GM18499 (cell line): ENCODE measurements at regions not wholly inside any gene's neighbourhood (a gene's known extent, or its start where the extent isn't known, plus 50 kb on each side); places are given as distances from the start of the nearest gene placed in this dataset.
"Not testable (repeated sequence)": the region's sequence is repeated elsewhere in the genome, so short reads cannot be mapped to it uniquely, and the experiment has no call there.

Experiments
- ATAC-seq: cut with Tn5 transposase; IDR thresholded peaks from one replicate; pipeline ENCODE4 v1.9.1; 2021; ENCODE audit warnings: moderate number of reproducible peaks; ENCODE audit not compliant: insufficient read depth, unreplicated experiment

DNA sequence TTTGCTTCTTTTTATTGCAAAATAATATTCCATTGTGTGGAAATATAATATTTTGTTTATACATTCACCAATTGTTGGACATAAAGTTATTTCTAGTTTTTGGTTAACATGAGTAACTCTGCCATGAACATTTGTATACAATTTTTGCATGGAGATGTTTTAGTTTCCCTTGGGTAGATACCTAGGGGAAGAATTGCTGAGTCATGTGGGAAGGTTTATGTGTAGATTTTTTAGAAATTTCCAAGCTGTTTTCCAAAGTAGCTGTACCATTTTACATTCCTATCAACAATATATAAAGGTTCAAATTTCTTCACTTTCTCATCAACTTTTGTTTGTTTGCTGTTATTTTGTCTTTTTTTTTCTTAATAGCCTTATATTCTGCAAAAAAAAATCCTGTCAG, 664.7 kb upstream of the FBXO33 start:
- ATAC-seq = no peak

DNA sequence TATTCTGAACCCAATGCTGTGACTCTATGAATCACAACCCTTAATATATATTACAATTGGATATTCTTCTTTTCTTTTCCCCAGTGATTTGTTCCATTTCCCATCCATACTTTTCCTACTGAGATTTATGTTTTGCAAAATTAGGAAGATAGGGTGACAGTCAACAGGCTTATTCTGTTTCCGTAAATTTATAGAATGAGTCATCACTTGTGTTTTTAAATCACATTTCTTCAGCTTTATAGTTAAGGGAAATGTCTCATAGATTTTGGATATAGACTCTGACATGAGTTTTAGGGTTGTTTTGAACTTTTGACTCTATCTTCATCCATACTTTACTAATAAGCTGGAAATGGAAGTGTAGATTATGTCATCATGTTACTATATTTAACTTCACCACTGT, 661.6 kb upstream of the FBXO33 start:
- ATAC-seq = no peak

DNA sequence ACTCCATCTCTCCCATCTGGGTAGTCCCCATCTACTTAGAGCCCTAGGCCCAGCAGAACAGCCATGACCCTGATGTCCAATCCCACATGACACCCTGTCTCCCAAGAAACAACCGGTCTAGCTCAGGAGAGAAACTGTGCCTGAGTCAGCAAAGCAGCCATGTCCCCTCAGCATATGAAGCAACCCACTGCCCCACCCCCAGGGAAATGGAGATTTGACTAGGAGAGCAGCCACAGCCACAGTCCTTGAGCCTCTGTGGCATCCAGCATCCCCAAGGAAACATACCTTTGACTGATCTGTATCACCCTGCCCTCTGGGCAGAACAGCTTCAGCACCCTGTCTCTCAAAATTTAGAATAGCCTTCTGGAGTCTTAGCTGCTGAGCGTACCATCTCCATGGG, 641.9 kb upstream of the FBXO33 start:
- no peak for ATAC-seq

DNA sequence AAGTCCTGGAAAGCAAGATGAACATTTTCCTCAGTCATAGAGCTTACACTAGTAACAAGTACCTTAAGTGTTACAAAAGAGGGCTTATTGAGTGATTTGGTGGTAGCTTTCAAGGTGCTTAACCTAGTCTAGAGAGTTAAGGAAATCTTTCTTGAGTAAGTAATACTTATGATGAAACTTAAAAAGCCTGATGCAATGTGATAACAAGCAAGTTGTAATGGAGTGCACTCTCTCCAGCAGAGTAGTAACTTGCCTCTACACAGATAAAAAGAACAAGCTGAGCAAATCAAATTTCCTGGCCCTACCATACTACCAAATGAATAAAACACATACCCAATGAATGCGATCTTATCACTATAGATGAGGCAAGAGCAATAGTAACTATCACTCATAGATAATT, 639.9 kb upstream of the FBXO33 start:
- no peak for ATAC-seq

DNA sequence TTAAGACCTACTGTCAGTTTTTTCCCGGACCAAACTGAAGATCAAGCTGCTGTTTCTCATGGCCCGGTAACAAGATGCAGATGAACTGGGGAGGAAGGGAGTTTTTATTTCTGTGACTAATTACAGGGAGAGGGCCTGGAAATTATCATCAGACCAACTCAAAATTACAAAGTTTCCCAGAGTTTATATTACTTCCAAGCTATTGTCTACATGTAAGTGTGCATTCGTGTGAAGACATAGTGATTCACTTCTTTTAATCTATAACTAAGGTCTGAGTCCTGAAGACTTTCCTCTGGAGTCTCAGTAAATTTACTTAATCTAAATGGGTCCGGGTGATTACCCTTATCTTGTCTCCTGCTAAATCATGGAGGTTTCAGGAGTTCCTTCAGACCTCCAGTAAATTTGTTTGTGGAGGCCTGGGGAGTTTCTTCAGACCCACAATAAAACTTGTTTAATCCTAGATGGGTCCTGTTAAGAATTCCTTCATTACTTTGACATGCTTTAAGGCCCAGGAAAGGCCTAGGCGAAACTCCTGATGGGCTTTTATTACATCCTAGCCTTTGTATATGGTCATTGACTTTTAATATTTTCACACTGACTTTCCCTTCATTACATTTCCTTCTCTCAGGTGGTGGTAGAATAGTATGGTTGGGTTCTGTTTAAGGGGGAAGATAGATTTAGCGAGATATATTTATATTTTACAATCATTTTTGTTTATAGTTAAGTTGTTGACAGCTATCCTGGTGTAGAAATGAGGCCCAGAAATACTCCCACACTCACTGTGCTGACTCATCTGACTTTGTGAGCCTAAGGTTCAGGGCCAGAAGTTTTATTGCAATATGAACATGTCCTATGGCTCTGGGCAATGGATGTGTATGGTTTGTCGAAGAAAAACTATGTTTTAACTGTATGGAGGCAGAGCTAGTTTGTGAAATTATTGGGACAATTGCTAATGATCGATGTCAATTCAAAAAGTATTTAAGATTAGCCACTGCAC, 627.0 kb upstream of the FBXO33 start:
- no peak for ATAC-seq

DNA sequence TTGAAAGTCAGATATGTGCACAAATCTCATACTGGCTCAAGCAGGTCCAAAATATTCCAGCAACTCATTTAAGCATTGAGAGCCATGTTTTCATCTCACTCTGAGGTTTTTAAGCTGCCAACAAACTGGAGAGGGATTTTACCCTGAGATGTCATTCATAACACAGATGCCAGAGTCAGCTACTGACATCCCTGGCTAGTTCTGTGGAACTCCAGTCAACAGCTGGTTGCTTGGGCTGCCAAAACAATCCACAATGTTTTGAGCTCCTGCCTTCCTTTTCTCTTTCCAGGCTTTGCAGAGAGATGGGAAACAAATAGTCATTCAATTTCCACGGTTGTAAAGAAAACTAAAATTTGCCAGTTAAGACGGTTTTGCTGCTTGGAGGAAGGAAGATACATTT, 621.2 kb upstream of the FBXO33 start:
- ATAC-seq = no peak

DNA sequence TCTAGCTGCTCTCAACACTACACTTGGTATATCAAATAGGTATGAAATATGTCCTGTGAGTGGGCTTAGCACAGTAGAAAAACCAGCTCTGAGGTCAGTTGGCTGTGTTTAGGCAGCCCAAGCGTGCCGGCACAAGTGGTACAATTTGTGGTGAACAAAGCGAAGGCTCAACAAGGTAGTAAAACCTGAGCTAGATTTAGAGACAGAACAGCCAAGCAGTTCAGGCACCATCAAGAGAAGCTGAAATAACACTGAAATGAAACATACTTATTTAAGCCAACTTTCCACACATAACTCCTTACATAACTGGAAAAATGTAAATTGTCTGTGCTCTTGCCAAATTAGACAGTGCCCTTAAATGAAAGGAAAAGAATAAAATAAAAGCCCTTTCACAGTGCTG, 596.8 kb upstream of the FBXO33 start:
- ATAC-seq = no peak

DNA sequence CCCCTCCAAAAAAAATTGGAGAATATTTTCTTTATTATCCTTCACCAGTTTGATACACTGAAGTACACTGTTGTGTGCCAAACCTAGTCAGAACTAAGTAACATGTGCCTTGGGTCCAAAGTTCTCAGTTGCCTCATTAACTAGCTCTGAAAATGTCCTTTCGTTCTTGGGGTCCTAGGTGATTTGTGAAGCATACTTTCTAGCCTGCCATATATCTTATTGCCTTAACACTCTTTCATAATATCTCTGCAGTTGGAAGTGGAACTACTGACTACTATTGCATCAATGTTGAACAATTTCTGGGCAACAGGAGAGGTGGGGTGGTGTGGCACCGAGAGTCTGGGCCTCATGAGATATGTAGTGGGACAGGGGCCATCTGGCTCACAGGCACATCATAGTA, 592.9 kb upstream of the FBXO33 start:
- ATAC-seq = no peak

DNA sequence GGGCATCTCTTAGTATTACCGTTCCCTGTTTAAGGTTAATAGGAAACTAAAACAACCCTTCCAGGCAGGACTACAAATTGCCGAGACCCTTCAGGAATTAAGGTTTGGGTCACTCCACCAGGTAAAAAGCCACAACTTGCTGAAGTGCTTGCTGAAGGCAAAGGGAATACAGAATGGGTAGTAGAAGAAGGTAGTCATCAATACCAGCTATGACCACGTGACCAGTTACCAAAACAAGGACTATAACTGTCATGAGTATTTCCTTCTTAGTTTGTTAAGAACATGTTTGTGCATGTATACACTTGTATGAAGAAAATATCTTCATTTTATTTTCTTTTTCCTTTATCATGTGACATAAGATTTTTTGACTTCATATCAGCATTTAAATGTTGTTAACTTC, 578.7 kb upstream of the FBXO33 start:
- no peak for ATAC-seq

DNA sequence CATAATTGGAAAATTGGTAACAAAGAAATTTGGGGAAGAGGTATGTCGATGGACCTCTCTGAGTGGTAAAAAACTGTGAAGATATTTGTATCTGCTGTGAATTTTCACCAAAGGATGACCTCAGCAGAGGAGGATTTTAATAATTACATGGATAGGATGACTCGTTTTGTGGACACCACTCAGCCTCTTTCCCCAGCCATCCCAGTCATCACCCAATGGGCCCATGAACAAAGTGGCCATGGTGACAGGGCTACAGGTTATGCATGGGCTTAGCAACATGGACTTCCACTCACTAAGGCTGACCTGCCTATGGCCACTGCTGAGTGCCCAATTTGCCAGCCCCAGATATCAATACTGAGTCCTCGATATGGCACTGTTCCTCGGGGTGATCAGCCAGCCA, 577.5 kb upstream of the FBXO33 start:
- no peak for ATAC-seq

DNA sequence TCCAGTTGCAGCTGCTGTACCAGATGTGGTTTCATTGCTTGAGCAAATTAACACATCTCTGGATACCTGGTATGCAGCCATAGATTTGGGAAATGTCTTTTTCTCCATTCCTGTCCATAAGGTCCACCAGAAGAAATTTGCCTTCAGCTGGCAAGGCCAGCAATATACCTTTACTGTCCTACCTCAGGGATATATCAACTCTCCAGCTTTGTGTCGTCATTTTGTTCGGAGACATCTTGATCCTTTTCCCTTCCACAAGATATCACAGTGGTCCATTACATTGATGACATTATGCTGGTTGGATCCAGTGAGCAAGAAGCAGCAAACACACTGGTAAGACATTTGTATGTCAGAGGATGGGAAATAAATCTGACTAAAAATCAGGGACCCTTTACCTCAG, 576.1 kb upstream of the FBXO33 start:
- not testable (repeated sequence) for ATAC-seq

DNA sequence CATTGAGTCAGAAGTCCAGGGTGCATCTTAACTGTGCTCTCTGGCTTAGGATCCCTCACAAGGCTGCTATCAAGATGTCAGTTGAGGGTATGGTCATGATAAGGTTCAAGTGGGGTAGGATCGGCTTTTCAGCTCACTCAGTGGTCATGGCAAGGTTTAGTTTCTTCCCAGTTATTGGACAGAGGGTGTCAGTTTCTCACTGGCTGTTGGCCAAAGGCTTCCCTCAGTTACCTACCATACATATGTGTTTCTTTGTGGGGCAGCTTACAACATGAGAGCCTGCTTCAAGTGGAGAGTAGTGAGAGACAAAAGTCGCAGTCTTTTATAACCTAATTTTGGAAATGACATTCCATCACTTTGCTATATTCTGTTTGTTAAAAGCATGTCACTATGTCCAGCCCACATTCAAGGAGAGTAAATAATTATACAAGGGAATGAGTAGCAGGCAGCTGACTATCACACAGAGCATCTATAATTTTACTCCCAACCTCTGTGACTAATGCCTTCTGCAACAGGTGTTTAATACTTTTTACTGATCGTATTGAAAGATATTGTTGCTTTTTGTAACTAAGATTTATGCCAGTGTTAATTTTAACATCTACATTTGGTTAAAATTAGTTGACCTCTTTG, 572.8 kb upstream of the FBXO33 start:
- ATAC-seq = no peak

DNA sequence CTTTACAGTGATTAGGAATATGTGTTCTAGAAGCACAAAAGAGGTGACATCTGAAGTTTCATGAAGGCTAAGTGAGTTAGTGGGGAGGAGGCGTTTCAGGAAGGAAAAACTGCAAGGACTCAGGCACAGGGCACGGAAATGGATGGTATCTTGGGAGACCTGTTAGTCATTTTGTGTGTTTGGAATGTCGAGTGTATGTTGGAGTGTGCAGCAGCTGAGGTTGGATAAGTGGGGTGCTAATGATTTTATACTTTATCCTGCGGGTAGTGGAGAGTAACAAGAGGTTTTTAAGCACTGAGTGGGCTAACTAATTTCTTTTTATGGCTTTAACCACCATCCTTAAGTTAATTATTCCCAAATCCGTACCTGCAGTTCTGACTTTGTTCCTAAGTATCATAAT, 571.5 kb upstream of the FBXO33 start:
- no peak for ATAC-seq

DNA sequence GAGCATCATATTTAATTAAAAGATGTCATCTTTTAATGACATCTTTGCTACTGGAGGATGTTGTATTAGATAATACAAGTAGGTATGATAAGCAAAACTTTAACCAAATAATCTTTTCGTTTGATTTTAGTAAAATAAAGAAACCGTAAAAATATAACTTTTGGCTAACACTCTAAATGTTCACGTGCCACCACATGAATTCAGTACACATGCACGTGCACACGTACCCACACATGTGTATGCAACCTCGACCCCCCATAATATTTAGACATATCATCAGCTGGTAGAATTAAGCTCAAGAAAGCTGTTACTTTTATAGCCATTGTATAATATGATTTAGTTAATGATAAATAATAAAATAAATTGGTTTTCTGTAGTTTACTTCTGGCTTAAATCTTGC, 566.6 kb upstream of the FBXO33 start:
- no peak for ATAC-seq

DNA sequence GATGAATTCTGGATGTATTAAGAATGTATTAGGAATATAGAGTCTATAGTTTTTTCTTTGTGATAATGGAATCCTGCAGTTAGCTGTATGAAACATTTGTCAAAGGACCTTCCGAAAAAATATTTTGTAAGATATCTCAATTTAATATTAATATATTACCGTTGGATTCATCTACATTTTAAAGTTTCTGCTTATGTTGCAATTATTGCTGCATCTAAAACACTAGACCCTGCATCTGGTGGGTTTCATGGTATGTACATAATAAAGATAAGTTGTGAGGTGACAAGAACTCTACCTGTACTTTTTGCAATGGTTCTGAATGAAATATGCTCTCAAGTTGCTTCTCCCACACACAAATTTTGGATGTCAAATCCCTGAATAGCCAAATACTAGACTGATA, 565.9 kb upstream of the FBXO33 start:
- no peak for ATAC-seq

DNA sequence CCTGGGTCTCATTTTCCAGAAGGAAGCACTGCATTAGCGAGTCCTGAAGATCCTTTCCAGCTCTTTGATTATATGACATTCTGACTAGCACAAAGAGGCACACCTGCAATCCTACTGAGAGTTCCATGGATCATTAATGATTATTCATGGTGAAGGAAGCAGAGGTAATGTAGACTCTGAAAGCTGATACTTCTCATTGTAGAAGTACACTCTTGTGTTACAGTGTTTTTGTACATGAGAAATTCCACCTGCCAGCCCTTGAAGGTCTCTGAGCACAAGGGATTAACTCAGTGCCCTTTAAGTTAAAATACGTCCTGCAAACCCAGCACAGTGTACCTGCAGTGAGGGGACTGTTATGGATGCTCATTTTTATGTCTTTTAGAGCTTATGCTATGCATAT, 558.8 kb upstream of the FBXO33 start:
- no peak for ATAC-seq

DNA sequence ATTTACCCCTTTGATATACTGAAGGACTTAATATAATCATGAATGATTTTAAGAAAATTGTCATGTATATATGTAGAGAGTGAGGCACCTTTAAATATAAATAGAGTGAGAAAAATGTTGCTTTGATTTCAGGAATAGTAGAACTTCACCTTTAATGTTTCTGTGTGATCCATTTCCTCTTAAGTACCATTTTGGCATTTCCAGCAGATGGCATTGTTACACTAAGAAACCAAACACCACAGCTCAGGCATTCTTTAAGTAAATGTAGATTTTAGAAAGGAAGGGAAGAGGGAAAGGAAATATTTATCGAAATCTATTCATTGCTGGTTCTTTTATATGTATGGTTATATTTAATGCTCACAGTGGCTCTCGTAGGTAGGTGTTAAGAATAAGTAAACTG, 556.7 kb upstream of the FBXO33 start:
- no peak for ATAC-seq

DNA sequence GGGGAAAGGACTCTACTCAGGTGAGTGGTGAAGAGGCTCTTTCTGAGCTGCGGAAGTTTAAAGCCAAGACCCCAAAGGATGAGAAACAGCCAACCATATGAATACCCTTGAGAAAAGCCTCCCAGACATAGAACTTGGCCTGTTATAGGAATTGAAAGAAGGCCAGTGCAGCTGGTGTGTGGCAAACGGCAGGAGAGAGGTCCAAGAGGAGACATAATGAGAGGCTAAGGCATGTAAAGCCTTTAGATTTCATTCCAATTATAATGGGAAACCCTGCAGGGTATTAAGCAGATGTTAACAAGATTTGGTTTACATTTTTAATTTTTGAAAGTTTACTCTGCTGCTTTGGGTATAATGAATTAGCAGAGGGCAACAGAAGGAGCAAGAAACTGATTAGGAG, 552.1 kb upstream of the FBXO33 start:
- ATAC-seq = no peak

DNA sequence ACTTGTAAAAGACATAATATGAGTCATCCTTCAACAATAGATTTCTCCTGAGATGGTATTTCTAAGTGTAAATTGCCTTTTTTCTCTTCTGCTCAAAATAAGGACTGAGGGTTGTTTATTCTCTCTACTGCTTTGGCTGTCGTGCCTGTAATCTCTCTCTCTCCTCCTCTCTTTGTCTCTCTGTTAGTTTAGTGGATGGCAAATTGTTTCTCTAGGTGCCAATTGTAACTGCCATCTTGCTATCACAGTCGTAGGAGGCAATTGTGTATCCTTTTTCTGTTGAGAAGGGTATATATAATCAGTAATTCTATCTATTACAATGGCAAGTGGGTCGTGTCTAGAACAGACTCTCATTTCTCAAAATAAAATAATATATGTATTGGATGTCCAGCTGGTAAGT, 545.0 kb upstream of the FBXO33 start:
- no peak for ATAC-seq

DNA sequence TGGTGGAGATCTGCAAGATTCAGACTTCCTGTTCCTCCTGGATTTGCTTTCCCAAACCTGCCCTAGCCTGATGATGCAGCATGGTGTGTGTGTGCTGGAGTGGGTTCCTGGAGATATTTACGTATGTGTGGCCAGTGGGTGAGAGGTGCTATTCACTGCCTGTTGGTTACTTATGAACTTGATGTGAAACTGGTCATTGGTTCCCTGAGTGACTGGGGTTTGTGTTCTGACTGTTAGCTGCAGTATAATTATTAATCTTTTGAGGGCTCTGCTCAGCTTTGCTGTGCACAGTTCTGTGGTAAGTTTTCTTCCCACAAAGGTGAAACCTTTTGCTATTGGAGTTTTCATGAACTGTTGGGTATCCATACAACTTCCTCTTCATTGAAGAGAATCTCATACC, 541.8 kb upstream of the FBXO33 start:
- peak; percentile 87 for ATAC-seq

DNA sequence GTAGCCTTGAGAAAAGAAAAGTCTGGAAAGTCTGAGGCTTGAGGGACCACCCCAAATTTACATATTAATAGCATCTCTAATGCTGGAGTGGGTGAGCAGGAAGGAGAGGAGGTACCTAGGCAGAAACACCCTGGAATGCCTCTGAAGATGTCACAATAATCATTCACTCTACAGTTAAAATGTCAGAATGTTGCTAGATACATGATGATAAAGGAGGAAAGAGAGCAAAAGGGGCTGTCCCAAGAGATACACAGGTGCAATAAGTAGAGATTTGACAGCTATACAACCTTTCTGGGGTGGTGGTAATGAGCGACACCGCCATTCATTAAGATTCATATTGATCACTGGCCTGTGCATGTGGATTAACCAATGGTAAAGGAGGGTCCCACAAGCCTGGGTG, 540.5 kb upstream of the FBXO33 start:
- ATAC-seq = no peak

DNA sequence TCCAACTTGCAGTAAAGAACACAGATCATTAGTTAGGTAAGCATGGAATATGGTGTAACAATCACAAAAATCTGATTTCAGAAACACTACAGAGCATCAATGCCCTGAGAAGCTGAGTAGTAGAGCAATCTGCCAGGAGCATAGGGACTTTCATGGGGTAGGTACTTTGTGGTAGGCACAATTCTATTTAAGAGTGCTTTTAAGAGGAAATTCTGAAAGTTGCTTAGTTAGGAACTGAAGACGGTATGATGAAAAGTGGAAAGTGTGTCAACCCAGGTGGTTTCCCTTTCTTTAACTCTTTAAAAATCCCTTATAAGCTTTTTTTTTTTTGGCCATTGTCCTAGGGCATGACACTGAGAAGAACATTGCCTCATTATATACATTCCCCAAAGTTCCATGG, 535.7 kb upstream of the FBXO33 start:
- ATAC-seq = no peak
